ENCODE measurements at regions not wholly inside any gene's neighbourhood (a gene's known extent, or its start where the extent isn't known, plus 50 kb on each side); places are given as distances from the start of the nearest gene placed in this dataset.

DNA sequence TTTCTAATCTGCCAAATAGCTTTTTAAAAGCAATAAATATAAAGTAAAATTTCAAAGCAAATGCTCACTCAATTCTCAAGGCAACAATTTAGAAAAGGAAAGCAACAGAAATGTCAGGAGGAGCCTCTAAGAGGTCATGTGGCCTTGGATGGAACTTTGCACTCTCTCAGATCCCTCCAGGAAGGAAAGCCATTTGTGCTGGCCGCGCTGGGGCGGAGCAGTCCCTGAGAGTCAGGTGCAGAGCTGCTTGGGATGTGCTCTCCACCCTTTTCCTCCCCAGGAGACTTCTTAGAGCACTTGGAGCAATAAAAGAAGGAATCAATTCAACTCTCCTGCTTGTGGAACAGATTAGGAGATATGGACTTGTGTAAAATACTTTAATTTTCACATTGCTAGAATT lies 379.8 kb upstream of the LINC00305 start:
- TF ChIP-seq, protein P1, sequence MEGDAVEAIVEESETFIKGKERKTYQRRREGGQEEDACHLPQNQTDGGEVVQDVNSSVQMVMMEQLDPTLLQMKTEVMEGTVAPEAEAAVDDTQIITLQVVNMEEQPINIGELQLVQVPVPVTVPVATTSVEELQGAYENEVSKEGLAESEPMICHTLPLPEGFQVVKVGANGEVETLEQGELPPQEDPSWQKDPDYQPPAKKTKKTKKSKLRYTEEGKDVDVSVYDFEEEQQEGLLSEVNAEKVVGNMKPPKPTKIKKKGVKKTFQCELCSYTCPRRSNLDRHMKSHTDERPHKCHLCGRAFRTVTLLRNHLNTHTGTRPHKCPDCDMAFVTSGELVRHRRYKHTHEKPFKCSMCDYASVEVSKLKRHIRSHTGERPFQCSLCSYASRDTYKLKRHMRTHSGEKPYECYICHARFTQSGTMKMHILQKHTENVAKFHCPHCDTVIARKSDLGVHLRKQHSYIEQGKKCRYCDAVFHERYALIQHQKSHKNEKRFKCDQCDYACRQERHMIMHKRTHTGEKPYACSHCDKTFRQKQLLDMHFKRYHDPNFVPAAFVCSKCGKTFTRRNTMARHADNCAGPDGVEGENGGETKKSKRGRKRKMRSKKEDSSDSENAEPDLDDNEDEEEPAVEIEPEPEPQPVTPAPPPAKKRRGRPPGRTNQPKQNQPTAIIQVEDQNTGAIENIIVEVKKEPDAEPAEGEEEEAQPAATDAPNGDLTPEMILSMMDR (conservative IDR thresholded peaks at IDR 0.05 in 1 of 2, IDR thresholded peaks at IDR 0.05 in 1 of 2; ENCODE audit: low read depth in 1 of 2, low read length in 2 of 2) = no peak
- no peak for TF ChIP-seq EZH2 (IDR thresholded peaks at IDR 0.05; ENCODE audit: low read length, missing control alignments)

Data from fibroblast of lung (primary cell).